H9 (cell line): ENCODE measurements at regions not wholly inside any gene's neighbourhood (a gene's known extent, or its start where the extent isn't known, plus 50 kb on each side); places are given as distances from the start of the nearest gene placed in this dataset.

Experiments used
- DNase-seq: peaks from one replicate; pipeline ENCODE4 v3.0.0-alpha.2; 2017
- H2AFZ ChIP-seq: one replicate; pipeline ENCODE4 v1.6.1; 2013; ENCODE audit warnings: mild to moderate bottlenecking, low read length, control low read depth, moderate library complexity
- H2AK5ac ChIP-seq: 2 replicates; pipeline ENCODE4 v1.6.1; 2013; ENCODE audit warnings: low read length, control low read depth, mixed read lengths; ENCODE audit not compliant: insufficient read length
- H2BK120ac ChIP-seq: one replicate; pipeline ENCODE4 v1.6.1; 2013; ENCODE audit warnings: low read depth, mild to moderate bottlenecking, low read length, control low read depth, inconsistent platforms; ENCODE audit not compliant: poor library complexity, severe bottlenecking
- H2BK12ac ChIP-seq: 2 replicates; pipeline ENCODE4 v1.6.1; 2013; ENCODE audit warnings: low read length, control low read depth, mixed read lengths, low read depth; ENCODE audit not compliant: insufficient read length
- H2BK15ac ChIP-seq: 2 replicates; pipeline ENCODE4 v1.6.1; 2013; ENCODE audit warnings: low read depth, low read length, control low read depth
- H2BK20ac ChIP-seq: one replicate; pipeline ENCODE4 v1.6.1; 2013; ENCODE audit warnings: low read depth, mild to moderate bottlenecking, low read length, control low read depth, inconsistent platforms; ENCODE audit not compliant: poor library complexity, severe bottlenecking
- H2BK5ac ChIP-seq: 2 replicates; pipeline ENCODE4 v1.6.1; 2013; ENCODE audit warnings: low read length, control low read depth, mixed read lengths; ENCODE audit not compliant: insufficient read length
- H3K14ac ChIP-seq: 2 replicates; pipeline ENCODE4 v1.6.1; 2013; ENCODE audit warnings: low read length, control low read depth; ENCODE audit not compliant: insufficient read depth
- H3K18ac ChIP-seq: 2 replicates; pipeline ENCODE4 v1.6.1; 2013; ENCODE audit warnings: low read depth, mild to moderate bottlenecking, mixed read lengths, low read length, control low read depth; ENCODE audit not compliant: insufficient read length
- H3K23ac ChIP-seq: 2 replicates; pipeline ENCODE4 v1.6.1; 2013; ENCODE audit warnings: low read length, control low read depth, mixed read lengths, low read depth; ENCODE audit not compliant: insufficient read length
- H3K23me2 ChIP-seq: 2 replicates; pipeline ENCODE4 v1.6.1; 2013; ENCODE audit warnings: low read depth, mild to moderate bottlenecking, mixed read lengths, low read length, control low read depth; ENCODE audit not compliant: insufficient read length, poor library complexity, severe bottlenecking
- H3K27ac ChIP-seq: 2 replicates; pipeline ENCODE4 v1.5.1; 2013; ENCODE audit warnings: low read length, control low read depth, mixed read lengths, low read depth; ENCODE audit not compliant: insufficient read length
- H3K27me3 ChIP-seq: 2 replicates; pipeline ENCODE4 v1.6.1; 2013; ENCODE audit warnings: low read length, control low read depth, inconsistent platforms; ENCODE audit not compliant: insufficient read depth
- H3K4ac ChIP-seq: 2 replicates; pipeline ENCODE4 v1.6.1; 2013; ENCODE audit warnings: low read depth, mild to moderate bottlenecking, control low read depth, inconsistent platforms, low read length, moderate library complexity
- H3K4me1 ChIP-seq: 2 replicates; pipeline ENCODE4 v1.6.1; 2013; ENCODE audit warnings: low read length, control low read depth, inconsistent platforms; ENCODE audit not compliant: insufficient read depth
- H3K4me2 ChIP-seq: 2 replicates; pipeline ENCODE4 v1.6.1; 2013; ENCODE audit warnings: low read length, control low read depth, mixed read lengths; ENCODE audit not compliant: insufficient read length, insufficient read depth
- H3K56ac ChIP-seq: 2 replicates; pipeline ENCODE4 v1.6.1; 2013; ENCODE audit warnings: low read depth, mild to moderate bottlenecking, mixed read lengths, low read length, control low read depth; ENCODE audit not compliant: insufficient read length
- H3K79me1 ChIP-seq: 2 replicates; pipeline ENCODE4 v1.6.1; 2013; ENCODE audit warnings: low read depth, mild to moderate bottlenecking, moderate library complexity, low read length, control low read depth, inconsistent platforms; ENCODE audit not compliant: insufficient read depth, poor library complexity, severe bottlenecking
- H3K79me2 ChIP-seq: 2 replicates; pipeline ENCODE4 v1.6.1; 2013; ENCODE audit warnings: low read length, control low read depth, inconsistent platforms; ENCODE audit not compliant: insufficient read depth
- H3K9ac ChIP-seq: 2 replicates; pipeline ENCODE4 v1.6.1; 2013; ENCODE audit warnings: low read length, control low read depth, mixed read lengths; ENCODE audit not compliant: insufficient read length; ENCODE audit errors: extremely low read depth
- H3K9me3 ChIP-seq: one replicate; pipeline ENCODE4 v1.6.1; 2013; ENCODE audit warnings: low read depth, low read length, inconsistent platforms; ENCODE audit not compliant: control insufficient read depth
- H3T11ph ChIP-seq: one replicate; pipeline ENCODE4 v1.6.1; 2013; ENCODE audit warnings: mild to moderate bottlenecking, low read length, control low read depth, inconsistent platforms
- H4K20me1 ChIP-seq: one replicate; pipeline ENCODE4 v1.6.1; 2013; ENCODE audit not compliant: control insufficient read depth, insufficient read length, insufficient read depth
- H4K5ac ChIP-seq: 2 replicates; pipeline ENCODE4 v1.6.1; 2013; ENCODE audit warnings: low read depth, mild to moderate bottlenecking, mixed read lengths, low read length, control low read depth; ENCODE audit not compliant: insufficient read length
- H4K8ac ChIP-seq: replicated peaks from 2 replicates; pipeline ENCODE4 v1.6.1; 2013; ENCODE audit warnings: low read length, control low read depth, mixed read lengths, low read depth; ENCODE audit not compliant: insufficient read length
- H4K91ac ChIP-seq: 2 replicates; pipeline ENCODE4 v1.6.1; 2013; ENCODE audit warnings: low read depth, mild to moderate bottlenecking, moderate library complexity, mixed read lengths, low read length, control low read depth; ENCODE audit not compliant: insufficient read length
- H3K27ac Mint-ChIP-seq, 3 experiments: 2 replicates in 2 of 3; 3 replicates in 1 of 3; pipeline ENCODE4 v1.8.0; 2020 to 2021; ENCODE audit warnings: mixed read lengths in 3 of 3, mild to moderate bottlenecking in 1 of 3, moderate library complexity in 1 of 3
- H3K27me3 Mint-ChIP-seq: 2 replicates; pipeline ENCODE4 v1.8.0; 2021; ENCODE audit warnings: low read depth, mild to moderate bottlenecking, moderate library complexity, mixed read lengths
- H3K36me3 Mint-ChIP-seq, 3 experiments: 2 replicates in 2 of 3; 3 replicates in 1 of 3; pipeline ENCODE4 v1.8.0; 2020 to 2021; ENCODE audit warnings: low read depth in 3 of 3, mixed read lengths in 3 of 3; ENCODE audit not compliant: insufficient read depth in 1 of 3
- H3K4me1 Mint-ChIP-seq, 2 experiments: 2 replicates each; pipeline ENCODE4 v1.8.0; 2020; ENCODE audit warnings: mixed read lengths in 2 of 2
- H3K4me3 Mint-ChIP-seq, 2 experiments: 2 replicates in 1 of 2; 3 replicates in 1 of 2; pipeline ENCODE4 v1.8.0; 2020 to 2021; ENCODE audit warnings: mild to moderate bottlenecking in 2 of 2, mixed read lengths in 2 of 2, moderate library complexity in 1 of 2
- H3K9me3 Mint-ChIP-seq, 2 experiments: 2 replicates in 1 of 2; 3 replicates in 1 of 2; pipeline ENCODE4 v1.8.0; 2020; ENCODE audit warnings: mild to moderate bottlenecking in 2 of 2, mixed read lengths in 2 of 2, moderate library complexity in 1 of 2
- CTCF ChIP-seq: fragments of 200-600 bp; sonication (generic); conservative IDR thresholded peaks from 3 replicates; pipeline ENCODE4 v1.8.0; 2021; ENCODE audit warnings: antibody characterized with exemption, mild to moderate bottlenecking

GRCh38 chr5:57772512-57772911, 289.9 kb upstream of the ACTBL2 start:
- no peak overlapping the region for H2BK12ac ChIP-seq
- no peak overlapping the region for H2BK20ac ChIP-seq
- H2BK120ac ChIP-seq: no peak overlapping the region
- no peak overlapping the region for H3K27ac ChIP-seq
- no peak overlapping the region for H3K23ac ChIP-seq
- H3K27me3 ChIP-seq: no peaks in the 10 kb centered on the region
- H4K8ac ChIP-seq: no peak overlapping the region
- H4K5ac ChIP-seq: no peak overlapping the region
- H3K4me1 Mint-ChIP-seq: peaks cover 5 to 6% of the 10 kb centered on the region in 2 experiments; a peak in 3 of 4 replicates
- no peaks in the 10 kb centered on the region for H3K23me2 ChIP-seq
- no peak overlapping the region for H3T11ph ChIP-seq
- H3K36me3 Mint-ChIP-seq: no peaks in the 10 kb centered on the region
- H3K18ac ChIP-seq: no peak overlapping the region
- no peak overlapping the region for H2AFZ ChIP-seq
- no peaks in the 10 kb centered on the region for H4K20me1 ChIP-seq
- H2BK5ac ChIP-seq: no peak overlapping the region
- H3K4me1 ChIP-seq: 0 out of 2 replicates have a peak, but pooled peaks cover 3% of the 10 kb centered on the region
- H3K9ac ChIP-seq: no peak overlapping the region
- H4K91ac ChIP-seq: no peak overlapping the region
- no peaks in the 10 kb centered on the region for H3K79me2 ChIP-seq
- no peaks in the 10 kb centered on the region for H3K9me3 Mint-ChIP-seq
- H3K56ac ChIP-seq: no peak overlapping the region
- no peaks in the 10 kb centered on the region for H3K79me1 ChIP-seq
- H2AK5ac ChIP-seq: no peak overlapping the region
- no peaks in the 10 kb centered on the region for H3K27me3 Mint-ChIP-seq
- H3K4ac ChIP-seq: no peak overlapping the region
- no peak overlapping the region for H3K4me2 ChIP-seq
- H3K4me3 Mint-ChIP-seq: no peak overlapping the region
- DNase-seq: no peak
- H3K9me3 ChIP-seq: no peaks in the 10 kb centered on the region
- H3K14ac ChIP-seq: no peak overlapping the region
- TF ChIP-seq CTCF: no peak
- no peak overlapping the region for H3K27ac Mint-ChIP-seq
- no peak overlapping the region for H2BK15ac ChIP-seq
